ENCODE measurements at regions not wholly inside any gene's neighbourhood (a gene's known extent, or its start where the extent isn't known, plus 50 kb on each side); places are given as distances from the start of the nearest gene placed in this dataset.

DNA sequence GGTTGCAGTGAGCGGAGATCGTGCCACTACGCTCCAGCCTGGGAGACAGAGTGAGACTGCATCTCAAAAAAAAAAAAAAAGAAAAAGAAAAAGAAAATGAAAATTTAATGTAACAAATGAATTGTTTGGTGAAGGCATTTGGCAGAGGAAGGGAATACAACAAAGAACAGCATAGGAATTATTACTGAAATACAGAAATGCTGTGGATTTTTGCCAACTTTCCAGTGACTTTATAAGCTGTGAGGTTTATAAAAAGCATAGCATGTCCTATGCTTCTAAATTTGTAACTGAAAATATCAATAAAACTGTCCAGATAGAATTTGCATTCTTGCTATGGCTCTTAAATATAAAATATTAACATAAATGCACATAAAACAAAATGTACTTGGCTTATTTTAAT, 112.9 kb upstream of the IRS2 start:
- ATAC-seq (no peak), DNase-seq (ENCODE audit: low spot score) (no peak)
- peaks cover 12% of the 10 kb centered on the region; the same call in 2 of the 3 replicates for H3K4me1 Mint-ChIP-seq
- H3K9me3 Mint-ChIP-seq = peaks cover 3% of the 10 kb centered on the region; the same call in 1 of the 3 replicates
- Histone ChIP-seq H2AFZ (no peak overlapping the region), H3K27me3 (ENCODE audit: insufficient read depth) (no peaks in the 10 kb centered on the region), H3K36me3 (ENCODE audit: insufficient read depth) (no peaks in the 10 kb centered on the region), H3K4me3 (no peak overlapping the region), H3K27ac (ENCODE audit: low read depth) (no peak overlapping the region), H3K4me2 (no peak overlapping the region), H3F3A (replicated peaks; ENCODE audit: low read depth) (no peaks in the 10 kb centered on the region), H4K20me1 (replicated peaks; ENCODE audit: insufficient read depth) (no peaks in the 10 kb centered on the region), H3K9me2 (ENCODE audit: insufficient read depth) (0 out of 2 replicates have a peak, but pooled peaks cover 6% of the 10 kb centered on the region), H3K4me1 (ENCODE audit: insufficient read depth) (peaks cover 12% of the 10 kb centered on the region; the same call in 1 of the 2 replicates), H3K79me2 (replicated peaks; ENCODE audit: insufficient read depth) (no peaks in the 10 kb centered on the region)
- peaks cover 5% of the 10 kb centered on the region for H3K27me3 Mint-ChIP-seq (ENCODE audit: insufficient read depth, low read depth, poor library complexity)
- no peak for TF ChIP-seq STAT1 (IDR thresholded peaks at IDR 0.05; ENCODE audit: unreplicated experiment)
- no peak for TF ChIP-seq ZNF114 (CRISPR knock-in tag; IDR thresholded peaks at IDR 0.05)
- TF ChIP-seq, protein P1, sequence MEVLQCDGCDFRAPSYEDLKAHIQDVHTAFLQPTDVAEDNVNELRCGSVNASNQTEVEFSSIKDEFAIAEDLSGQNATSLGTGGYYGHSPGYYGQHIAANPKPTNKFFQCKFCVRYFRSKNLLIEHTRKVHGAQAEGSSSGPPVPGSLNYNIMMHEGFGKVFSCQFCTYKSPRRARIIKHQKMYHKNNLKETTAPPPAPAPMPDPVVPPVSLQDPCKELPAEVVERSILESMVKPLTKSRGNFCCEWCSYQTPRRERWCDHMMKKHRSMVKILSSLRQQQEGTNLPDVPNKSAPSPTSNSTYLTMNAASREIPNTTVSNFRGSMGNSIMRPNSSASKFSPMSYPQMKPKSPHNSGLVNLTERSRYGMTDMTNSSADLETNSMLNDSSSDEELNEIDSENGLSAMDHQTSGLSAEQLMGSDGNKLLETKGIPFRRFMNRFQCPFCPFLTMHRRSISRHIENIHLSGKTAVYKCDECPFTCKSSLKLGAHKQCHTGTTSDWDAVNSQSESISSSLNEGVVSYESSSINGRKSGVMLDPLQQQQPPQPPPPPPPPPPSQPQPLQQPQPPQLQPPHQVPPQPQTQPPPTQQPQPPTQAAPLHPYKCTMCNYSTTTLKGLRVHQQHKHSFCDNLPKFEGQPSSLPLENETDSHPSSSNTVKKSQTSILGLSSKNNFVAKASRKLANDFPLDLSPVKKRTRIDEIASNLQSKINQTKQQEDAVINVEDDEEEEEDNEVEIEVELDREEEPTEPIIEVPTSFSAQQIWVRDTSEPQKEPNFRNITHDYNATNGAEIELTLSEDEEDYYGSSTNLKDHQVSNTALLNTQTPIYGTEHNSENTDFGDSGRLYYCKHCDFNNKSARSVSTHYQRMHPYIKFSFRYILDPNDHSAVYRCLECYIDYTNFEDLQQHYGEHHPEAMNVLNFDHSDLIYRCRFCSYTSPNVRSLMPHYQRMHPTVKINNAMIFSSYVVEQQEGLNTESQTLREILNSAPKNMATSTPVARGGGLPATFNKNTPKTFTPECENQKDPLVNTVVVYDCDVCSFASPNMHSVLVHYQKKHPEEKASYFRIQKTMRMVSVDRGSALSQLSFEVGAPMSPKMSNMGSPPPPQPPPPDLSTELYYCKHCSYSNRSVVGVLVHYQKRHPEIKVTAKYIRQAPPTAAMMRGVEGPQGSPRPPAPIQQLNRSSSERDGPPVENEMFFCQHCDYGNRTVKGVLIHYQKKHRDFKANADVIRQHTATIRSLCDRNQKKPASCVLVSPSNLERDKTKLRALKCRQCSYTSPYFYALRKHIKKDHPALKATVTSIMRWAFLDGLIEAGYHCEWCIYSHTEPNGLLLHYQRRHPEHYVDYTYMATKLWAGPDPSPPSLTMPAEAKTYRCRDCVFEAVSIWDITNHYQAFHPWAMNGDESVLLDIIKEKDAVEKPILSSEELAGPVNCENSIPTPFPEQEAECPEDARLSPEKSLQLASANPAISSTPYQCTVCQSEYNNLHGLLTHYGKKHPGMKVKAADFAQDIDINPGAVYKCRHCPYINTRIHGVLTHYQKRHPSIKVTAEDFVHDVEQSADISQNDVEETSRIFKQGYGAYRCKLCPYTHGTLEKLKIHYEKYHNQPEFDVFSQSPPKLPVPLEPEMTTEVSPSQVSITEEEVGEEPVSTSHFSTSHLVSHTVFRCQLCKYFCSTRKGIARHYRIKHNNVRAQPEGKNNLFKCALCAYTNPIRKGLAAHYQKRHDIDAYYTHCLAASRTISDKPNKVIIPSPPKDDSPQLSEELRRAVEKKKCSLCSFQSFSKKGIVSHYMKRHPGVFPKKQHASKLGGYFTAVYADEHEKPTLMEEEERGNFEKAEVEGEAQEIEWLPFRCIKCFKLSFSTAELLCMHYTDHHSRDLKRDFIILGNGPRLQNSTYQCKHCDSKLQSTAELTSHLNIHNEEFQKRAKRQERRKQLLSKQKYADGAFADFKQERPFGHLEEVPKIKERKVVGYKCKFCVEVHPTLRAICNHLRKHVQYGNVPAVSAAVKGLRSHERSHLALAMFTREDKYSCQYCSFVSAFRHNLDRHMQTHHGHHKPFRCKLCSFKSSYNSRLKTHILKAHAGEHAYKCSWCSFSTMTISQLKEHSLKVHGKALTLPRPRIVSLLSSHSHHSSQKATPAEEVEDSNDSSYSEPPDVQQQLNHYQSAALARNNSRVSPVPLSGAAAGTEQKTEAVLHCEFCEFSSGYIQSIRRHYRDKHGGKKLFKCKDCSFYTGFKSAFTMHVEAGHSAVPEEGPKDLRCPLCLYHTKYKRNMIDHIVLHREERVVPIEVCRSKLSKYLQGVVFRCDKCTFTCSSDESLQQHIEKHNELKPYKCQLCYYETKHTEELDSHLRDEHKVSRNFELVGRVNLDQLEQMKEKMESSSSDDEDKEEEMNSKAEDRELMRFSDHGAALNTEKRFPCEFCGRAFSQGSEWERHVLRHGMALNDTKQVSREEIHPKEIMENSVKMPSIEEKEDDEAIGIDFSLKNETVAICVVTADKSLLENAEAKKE (CRISPR knock-in tag; IDR thresholded peaks at IDR 0.05) = no peak
- no peak for TF ChIP-seq ZNF331 (CRISPR knock-in tag; IDR thresholded peaks at IDR 0.05; ENCODE audit: low read depth)
- TF ChIP-seq, protein P2, sequence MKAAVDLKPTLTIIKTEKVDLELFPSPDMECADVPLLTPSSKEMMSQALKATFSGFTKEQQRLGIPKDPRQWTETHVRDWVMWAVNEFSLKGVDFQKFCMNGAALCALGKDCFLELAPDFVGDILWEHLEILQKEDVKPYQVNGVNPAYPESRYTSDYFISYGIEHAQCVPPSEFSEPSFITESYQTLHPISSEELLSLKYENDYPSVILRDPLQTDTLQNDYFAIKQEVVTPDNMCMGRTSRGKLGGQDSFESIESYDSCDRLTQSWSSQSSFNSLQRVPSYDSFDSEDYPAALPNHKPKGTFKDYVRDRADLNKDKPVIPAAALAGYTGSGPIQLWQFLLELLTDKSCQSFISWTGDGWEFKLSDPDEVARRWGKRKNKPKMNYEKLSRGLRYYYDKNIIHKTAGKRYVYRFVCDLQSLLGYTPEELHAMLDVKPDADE (IDR thresholded peaks at IDR 0.05) = no peak
- TF ChIP-seq NANOG (IDR thresholded peaks at IDR 0.05; ENCODE audit: borderline replicate concordance) = no peak
- no peak for TF ChIP-seq JUNB (IDR thresholded peaks at IDR 0.05; ENCODE audit: unreplicated experiment)
- TF ChIP-seq EZH2phosphoT487 (IDR thresholded peaks at IDR 0.05; ENCODE audit: unreplicated experiment) = no peak
- no peak overlapping the region for H3K27ac Mint-ChIP-seq
- H3K36me3 Mint-ChIP-seq (ENCODE audit: low read depth) = peaks cover 5% of the 10 kb centered on the region; the same call in 2 of the 3 replicates
- H3K4me3 Mint-ChIP-seq = no peak overlapping the region
